A549 (cell line): ENCODE measurements at regions not wholly inside any gene's neighbourhood (a gene's known extent, or its start where the extent isn't known, plus 50 kb on each side); places are given as distances from the start of the nearest gene placed in this dataset.

Experiments used
- EP300 ChIP-seq, 2 experiments: fragments of >200 bp; sonication (Bioruptor Twin); formaldehyde crosslinking; IDR thresholded peaks; 2 replicates in 1 of 2; 3 replicates in 1 of 2; pipeline ENCODE4 v1.6.1; 2016 to 2017
- JUNB ChIP-seq: fragments of >200 bp; sonication (Bioruptor Twin); formaldehyde crosslinking; IDR thresholded peaks from 2 replicates; pipeline ENCODE4 v1.6.1; 2016
- KDM5A ChIP-seq: fragments of 200-600 bp; sonication (generic); IDR thresholded peaks from 2 replicates; pipeline ENCODE4 v1.6.1; 2016; ENCODE audit warnings: antibody characterized with exemption, mild to moderate bottlenecking
- MAFK ChIP-seq: fragments of 450-650 bp; IDR thresholded peaks from 2 replicates; pipeline ENCODE4 v1.6.1; 2014; ENCODE audit not compliant: partially characterized antibody
- POLR2A ChIP-seq: IDR thresholded peaks from 2 replicates; pipeline ENCODE4 v1.6.1; 2012; ENCODE audit warnings: mild to moderate bottlenecking, low read length
- RAD21 ChIP-seq, 2 experiments: fragments of >200 bp in 1 of 2; sonication (Bioruptor Twin) in 1 of 2; formaldehyde crosslinking in 1 of 2; IDR thresholded peaks in 1 of 2; conservative IDR thresholded peaks in 1 of 2; 2 replicates in 1 of 2; 3 replicates in 1 of 2; pipeline ENCODE4 v1.6.1; 2012 to 2018; ENCODE audit warnings: inconsistent platforms in 1 of 2
- ZFP36 ChIP-seq: fragments of 450-650 bp; IDR thresholded peaks from 2 replicates; pipeline ENCODE4 v1.6.1; 2014; ENCODE audit warnings: borderline replicate concordance; ENCODE audit not compliant: partially characterized antibody
- TF ChIP-seq, protein P1 (sequence below): fragments of >200 bp; sonication (Bioruptor Twin); formaldehyde crosslinking; IDR thresholded peaks from 3 replicates; pipeline ENCODE4 v1.5.1; 2016
- TF ChIP-seq, protein P2 (sequence below): IDR thresholded peaks from 2 replicates; pipeline ENCODE4 v1.6.1; 2012
- TF ChIP-seq, protein P3 (sequence below): fragments of 200-600 bp; sonication (generic); IDR thresholded peaks from 2 replicates; pipeline ENCODE4 v1.6.1; 2016; ENCODE audit warnings: antibody characterized with exemption, mild to moderate bottlenecking, moderate library complexity

- TF ChIP-seq, protein P1, sequence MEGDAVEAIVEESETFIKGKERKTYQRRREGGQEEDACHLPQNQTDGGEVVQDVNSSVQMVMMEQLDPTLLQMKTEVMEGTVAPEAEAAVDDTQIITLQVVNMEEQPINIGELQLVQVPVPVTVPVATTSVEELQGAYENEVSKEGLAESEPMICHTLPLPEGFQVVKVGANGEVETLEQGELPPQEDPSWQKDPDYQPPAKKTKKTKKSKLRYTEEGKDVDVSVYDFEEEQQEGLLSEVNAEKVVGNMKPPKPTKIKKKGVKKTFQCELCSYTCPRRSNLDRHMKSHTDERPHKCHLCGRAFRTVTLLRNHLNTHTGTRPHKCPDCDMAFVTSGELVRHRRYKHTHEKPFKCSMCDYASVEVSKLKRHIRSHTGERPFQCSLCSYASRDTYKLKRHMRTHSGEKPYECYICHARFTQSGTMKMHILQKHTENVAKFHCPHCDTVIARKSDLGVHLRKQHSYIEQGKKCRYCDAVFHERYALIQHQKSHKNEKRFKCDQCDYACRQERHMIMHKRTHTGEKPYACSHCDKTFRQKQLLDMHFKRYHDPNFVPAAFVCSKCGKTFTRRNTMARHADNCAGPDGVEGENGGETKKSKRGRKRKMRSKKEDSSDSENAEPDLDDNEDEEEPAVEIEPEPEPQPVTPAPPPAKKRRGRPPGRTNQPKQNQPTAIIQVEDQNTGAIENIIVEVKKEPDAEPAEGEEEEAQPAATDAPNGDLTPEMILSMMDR, result no peak
- TF ChIP-seq POLR2A, result no peak
- peak; percentile 33 for TF ChIP-seq MAFK
- TF ChIP-seq, protein P2, sequence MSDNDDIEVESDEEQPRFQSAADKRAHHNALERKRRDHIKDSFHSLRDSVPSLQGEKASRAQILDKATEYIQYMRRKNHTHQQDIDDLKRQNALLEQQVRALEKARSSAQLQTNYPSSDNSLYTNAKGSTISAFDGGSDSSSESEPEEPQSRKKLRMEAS, result no peak
- TF ChIP-seq KDM5A, result no peak
- TF ChIP-seq EP300 (IDR thresholded peaks at IDR 0.05), result no peak
- TF ChIP-seq, protein P3, sequence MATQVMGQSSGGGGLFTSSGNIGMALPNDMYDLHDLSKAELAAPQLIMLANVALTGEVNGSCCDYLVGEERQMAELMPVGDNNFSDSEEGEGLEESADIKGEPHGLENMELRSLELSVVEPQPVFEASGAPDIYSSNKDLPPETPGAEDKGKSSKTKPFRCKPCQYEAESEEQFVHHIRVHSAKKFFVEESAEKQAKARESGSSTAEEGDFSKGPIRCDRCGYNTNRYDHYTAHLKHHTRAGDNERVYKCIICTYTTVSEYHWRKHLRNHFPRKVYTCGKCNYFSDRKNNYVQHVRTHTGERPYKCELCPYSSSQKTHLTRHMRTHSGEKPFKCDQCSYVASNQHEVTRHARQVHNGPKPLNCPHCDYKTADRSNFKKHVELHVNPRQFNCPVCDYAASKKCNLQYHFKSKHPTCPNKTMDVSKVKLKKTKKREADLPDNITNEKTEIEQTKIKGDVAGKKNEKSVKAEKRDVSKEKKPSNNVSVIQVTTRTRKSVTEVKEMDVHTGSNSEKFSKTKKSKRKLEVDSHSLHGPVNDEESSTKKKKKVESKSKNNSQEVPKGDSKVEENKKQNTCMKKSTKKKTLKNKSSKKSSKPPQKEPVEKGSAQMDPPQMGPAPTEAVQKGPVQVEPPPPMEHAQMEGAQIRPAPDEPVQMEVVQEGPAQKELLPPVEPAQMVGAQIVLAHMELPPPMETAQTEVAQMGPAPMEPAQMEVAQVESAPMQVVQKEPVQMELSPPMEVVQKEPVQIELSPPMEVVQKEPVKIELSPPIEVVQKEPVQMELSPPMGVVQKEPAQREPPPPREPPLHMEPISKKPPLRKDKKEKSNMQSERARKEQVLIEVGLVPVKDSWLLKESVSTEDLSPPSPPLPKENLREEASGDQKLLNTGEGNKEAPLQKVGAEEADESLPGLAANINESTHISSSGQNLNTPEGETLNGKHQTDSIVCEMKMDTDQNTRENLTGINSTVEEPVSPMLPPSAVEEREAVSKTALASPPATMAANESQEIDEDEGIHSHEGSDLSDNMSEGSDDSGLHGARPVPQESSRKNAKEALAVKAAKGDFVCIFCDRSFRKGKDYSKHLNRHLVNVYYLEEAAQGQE, result no peak
- TF ChIP-seq RAD21 (conservative IDR thresholded peaks at IDR 0.05 in 1 of 2, IDR thresholded peaks at IDR 0.05 in 1 of 2), result no peak
- TF ChIP-seq ZFP36, result no peak
- no peak for TF ChIP-seq JUNB
Measured at GRCh38 chrX:113975441-113975840, 608.4 kb upstream of the HTR2C start.
